Suppressor macrophage (primary cell): ENCODE measurements at regions not wholly inside any gene's neighbourhood (a gene's known extent, or its start where the extent isn't known, plus 50 kb on each side); places are given as distances from the start of the nearest gene placed in this dataset.
A peak's percentile ranks its signal among the peaks of the same experiment; 100 is the strongest.
"Not testable (repeated sequence)": the region's sequence is repeated elsewhere in the genome, so short reads cannot be mapped to it uniquely, and the experiment has no call there.

Experiments used
- DNase-seq, 4 experiments: peaks; one replicate each; pipeline ENCODE4 v3.0.0-alpha.2; 2020 to 2022

GRCh38 chr3:103203441-103203840 lies 768.6 kb downstream of the ZPLD1 start:
- DNase-seq: no peak

GRCh38 chr3:103210583-103210982 lies 775.8 kb downstream of the ZPLD1 start:
- DNase-seq: no peak

- DNase-seq: peak in 2 of 4 experiments; percentile 1 to 3
Measured at GRCh38 chr3:103218146-103218545, 783.3 kb downstream of the ZPLD1 start.

GRCh38 chr3:103218793-103219192 lies 784.0 kb downstream of the ZPLD1 start:
- no peak for DNase-seq

- DNase-seq: no peak
Measured at GRCh38 chr3:103227651-103228050, 792.8 kb downstream of the ZPLD1 start.

- no peak for DNase-seq
Measured at GRCh38 chr3:103247459-103247858, 812.6 kb downstream of the ZPLD1 start.

GRCh38 chr3:103254827-103255226 lies 820.0 kb downstream of the ZPLD1 start:
- DNase-seq: not testable (repeated sequence)

GRCh38 chr3:103269287-103269686 lies 834.5 kb downstream of the ZPLD1 start:
- DNase-seq: no peak

- DNase-seq: no peak
Measured at GRCh38 chr3:103271575-103271974, 836.8 kb downstream of the ZPLD1 start.

- peak in 3 of 4 experiments; percentile 2 to 7 (median 3) for DNase-seq
Measured at GRCh38 chr3:103295974-103296570, 861.3 kb downstream of the ZPLD1 start.

GRCh38 chr3:103297502-103297901 lies 862.7 kb downstream of the ZPLD1 start:
- DNase-seq: not testable (repeated sequence)

GRCh38 chr3:103306104-103306503 lies 871.3 kb downstream of the ZPLD1 start:
- DNase-seq: no peak

- DNase-seq: no peak
Measured at GRCh38 chr3:103308921-103309320, 874.1 kb downstream of the ZPLD1 start.

- no peak for DNase-seq
Measured at GRCh38 chr3:103319912-103320311, 885.1 kb downstream of the ZPLD1 start.

- DNase-seq: no peak
Measured at GRCh38 chr3:103337179-103337845, 902.5 kb downstream of the ZPLD1 start.

GRCh38 chr3:103341078-103341606 lies 906.3 kb downstream of the ZPLD1 start:
- no peak for DNase-seq

- no peak for DNase-seq
Measured at GRCh38 chr3:103342205-103342731, 907.5 kb downstream of the ZPLD1 start.

- DNase-seq: no peak
Measured at GRCh38 chr3:103349760-103350159, 914.9 kb downstream of the ZPLD1 start.

GRCh38 chr3:103365467-103365866 lies 930.7 kb downstream of the ZPLD1 start:
- no peak for DNase-seq

GRCh38 chr3:103367481-103367880 lies 932.7 kb downstream of the ZPLD1 start:
- no peak for DNase-seq

- no peak for DNase-seq
Measured at GRCh38 chr3:103371411-103371810, 936.6 kb downstream of the ZPLD1 start.

- no peak for DNase-seq
Measured at GRCh38 chr3:103372031-103372430, 937.2 kb downstream of the ZPLD1 start.

- DNase-seq: no peak
Measured at GRCh38 chr3:103380391-103380790, 945.6 kb downstream of the ZPLD1 start.
